ENCODE measurements at regions not wholly inside any gene's neighbourhood (a gene's known extent, or its start where the extent isn't known, plus 50 kb on each side); places are given as distances from the start of the nearest gene placed in this dataset.

GRCh38 chr18:61722247-61722646 lies 170.6 kb downstream of the RNF152 start:
- Histone ChIP-seq H3K27ac (ENCODE audit: low read depth in 1 of 2, low read length in 1 of 2) (no peak overlapping the region), H3K9me3 (ENCODE audit: control insufficient read depth in 4 of 4, insufficient read depth in 3 of 4, low read length in 3 of 4) (no peaks in the 10 kb centered on the region), H3K36me3 (ENCODE audit: control insufficient read depth in 4 of 4, insufficient read depth in 4 of 4, low read length in 4 of 4) (no peaks in the 10 kb centered on the region), H3K4me1 (ENCODE audit: control insufficient read depth in 5 of 5, insufficient read depth in 5 of 5, low read length in 5 of 5) (peaks cover 0 to 1% (median 0%) of the 10 kb centered on the region in 5 donors), H3K9ac (ENCODE audit: insufficient read depth in 1 of 2, low read length in 2 of 2) (no peak overlapping the region), H3K27me3 (ENCODE audit: control insufficient read depth in 3 of 3, insufficient read depth in 3 of 3, low read length in 2 of 3) (no peaks in the 10 kb centered on the region), H3K4me3 (no peak overlapping the region)
- no peak for DNase-seq
- no peak for ATAC-seq (ENCODE audit: insufficient read depth, low FRiP score)
- TF ChIP-seq CTCF (IDR thresholded peaks at IDR 0.05; ENCODE audit: control extremely low read depth, extremely low read depth), result no peak
- 93 to 95% methylated on average over 2 of the region's 2 CpGs for WGBS, 2 donors

- no peak overlapping the region for H3K4me3 ChIP-seq
- ATAC-seq (ENCODE audit: insufficient read depth, low FRiP score) (no peak), DNase-seq (no peak)
- H3K9ac ChIP-seq (ENCODE audit: insufficient read depth in 1 of 2, low read length in 2 of 2), result no peak overlapping the region
- peaks cover 0 to 1% (median 0%) of the 10 kb centered on the region in 5 donors for H3K4me1 ChIP-seq (ENCODE audit: control insufficient read depth in 5 of 5, insufficient read depth in 5 of 5, low read length in 5 of 5)
- TF ChIP-seq CTCF (IDR thresholded peaks at IDR 0.05; ENCODE audit: control extremely low read depth, extremely low read depth), result no peak
- no peaks in the 10 kb centered on the region for H3K9me3 ChIP-seq (ENCODE audit: control insufficient read depth in 4 of 4, insufficient read depth in 3 of 4, low read length in 3 of 4)
- H3K36me3 ChIP-seq (ENCODE audit: control insufficient read depth in 4 of 4, insufficient read depth in 4 of 4, low read length in 4 of 4), result no peaks in the 10 kb centered on the region
- H3K27me3 ChIP-seq (ENCODE audit: control insufficient read depth in 3 of 3, insufficient read depth in 3 of 3, low read length in 2 of 3), result no peaks in the 10 kb centered on the region
- H3K27ac ChIP-seq (ENCODE audit: low read depth in 1 of 2, low read length in 1 of 2), result no peak overlapping the region
- WGBS, 2 donors, result 84 to 88% methylated on average over 5 of the region's 5 CpGs
Measured at GRCh38 chr18:61720496-61720895, 172.3 kb downstream of the RNF152 start.

- WGBS, 2 donors, result 50 to 53% methylated on average over 1 of the region's 1 CpG
- H3K36me3 ChIP-seq (ENCODE audit: control insufficient read depth in 4 of 4, insufficient read depth in 4 of 4, low read length in 4 of 4), result no peaks in the 10 kb centered on the region
- H3K9me3 ChIP-seq (ENCODE audit: control insufficient read depth in 4 of 4, insufficient read depth in 3 of 4, low read length in 3 of 4), result no peaks in the 10 kb centered on the region
- DNase-seq (peak in 1 of 3 donors; percentile 35), ATAC-seq (ENCODE audit: insufficient read depth, low FRiP score) (no peak)
- no peaks in the 10 kb centered on the region for H3K27me3 ChIP-seq (ENCODE audit: control insufficient read depth in 3 of 3, insufficient read depth in 3 of 3, low read length in 2 of 3)
- H3K4me1 ChIP-seq (ENCODE audit: control insufficient read depth in 5 of 5, insufficient read depth in 5 of 5, low read length in 5 of 5), result peaks cover 0 to 1% (median 0%) of the 10 kb centered on the region in 5 donors
- no peak overlapping the region for H3K9ac ChIP-seq (ENCODE audit: insufficient read depth in 1 of 2, low read length in 2 of 2)
- TF ChIP-seq CTCF (IDR thresholded peaks at IDR 0.05; ENCODE audit: control extremely low read depth, extremely low read depth), result no peak
- H3K27ac ChIP-seq (ENCODE audit: low read depth in 1 of 2, low read length in 1 of 2), result no peak overlapping the region
- H3K4me3 ChIP-seq, result no peak overlapping the region
Measured at GRCh38 chr18:61719671-61720070, 173.1 kb downstream of the RNF152 start.

- peaks cover 0 to 1% (median 0%) of the 10 kb centered on the region in 5 donors for H3K4me1 ChIP-seq (ENCODE audit: control insufficient read depth in 5 of 5, insufficient read depth in 5 of 5, low read length in 5 of 5)
- H3K27me3 ChIP-seq (ENCODE audit: control insufficient read depth in 3 of 3, insufficient read depth in 3 of 3, low read length in 2 of 3), result no peaks in the 10 kb centered on the region
- H3K9ac ChIP-seq (ENCODE audit: insufficient read depth in 1 of 2, low read length in 2 of 2), result no peak overlapping the region
- no peaks in the 10 kb centered on the region for H3K9me3 ChIP-seq (ENCODE audit: control insufficient read depth in 4 of 4, insufficient read depth in 3 of 4, low read length in 3 of 4)
- TF ChIP-seq CTCF (IDR thresholded peaks at IDR 0.05; ENCODE audit: control extremely low read depth, extremely low read depth), result no peak
- no peak for ATAC-seq (ENCODE audit: insufficient read depth, low FRiP score)
- 87 to 91% methylated on average over 3 of the region's 3 CpGs for WGBS, 2 donors
- H3K36me3 ChIP-seq (ENCODE audit: control insufficient read depth in 4 of 4, insufficient read depth in 4 of 4, low read length in 4 of 4), result no peaks in the 10 kb centered on the region
- no peak for DNase-seq
- H3K27ac ChIP-seq (ENCODE audit: low read depth in 1 of 2, low read length in 1 of 2), result no peak overlapping the region
- no peak overlapping the region for H3K4me3 ChIP-seq
Measured at GRCh38 chr18:61718944-61719343, 173.9 kb downstream of the RNF152 start.
